ENCODE measurements at regions not wholly inside any gene's neighbourhood (a gene's known extent, or its start where the extent isn't known, plus 50 kb on each side); places are given as distances from the start of the nearest gene placed in this dataset.

DNA sequence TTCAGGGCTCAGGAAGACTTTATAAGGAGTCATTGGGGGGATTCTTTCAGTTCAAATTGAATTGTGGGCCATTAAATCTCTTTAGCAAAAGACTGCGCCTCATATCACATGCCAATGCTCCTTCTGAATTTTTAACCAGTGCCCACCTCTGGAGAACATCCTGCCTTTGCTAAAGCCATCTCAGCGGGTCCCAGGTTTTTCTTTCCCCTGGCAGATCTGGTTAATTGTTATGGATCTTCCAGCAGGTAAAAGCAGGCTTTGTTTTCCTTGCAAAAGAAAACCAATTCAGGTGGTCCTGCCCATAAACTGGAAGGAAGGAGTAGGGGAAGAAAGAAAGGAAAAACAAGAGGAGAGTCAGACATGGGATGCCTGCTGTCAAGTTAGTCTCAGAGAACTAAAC lies 298.2 kb downstream of the LRFN2 start:
- whole genome bisulfite sequencing, 2 donors = 88 to 93% methylated on average over 2 of the region's 2 CpGs
- TF ChIP-seq, protein P1, sequence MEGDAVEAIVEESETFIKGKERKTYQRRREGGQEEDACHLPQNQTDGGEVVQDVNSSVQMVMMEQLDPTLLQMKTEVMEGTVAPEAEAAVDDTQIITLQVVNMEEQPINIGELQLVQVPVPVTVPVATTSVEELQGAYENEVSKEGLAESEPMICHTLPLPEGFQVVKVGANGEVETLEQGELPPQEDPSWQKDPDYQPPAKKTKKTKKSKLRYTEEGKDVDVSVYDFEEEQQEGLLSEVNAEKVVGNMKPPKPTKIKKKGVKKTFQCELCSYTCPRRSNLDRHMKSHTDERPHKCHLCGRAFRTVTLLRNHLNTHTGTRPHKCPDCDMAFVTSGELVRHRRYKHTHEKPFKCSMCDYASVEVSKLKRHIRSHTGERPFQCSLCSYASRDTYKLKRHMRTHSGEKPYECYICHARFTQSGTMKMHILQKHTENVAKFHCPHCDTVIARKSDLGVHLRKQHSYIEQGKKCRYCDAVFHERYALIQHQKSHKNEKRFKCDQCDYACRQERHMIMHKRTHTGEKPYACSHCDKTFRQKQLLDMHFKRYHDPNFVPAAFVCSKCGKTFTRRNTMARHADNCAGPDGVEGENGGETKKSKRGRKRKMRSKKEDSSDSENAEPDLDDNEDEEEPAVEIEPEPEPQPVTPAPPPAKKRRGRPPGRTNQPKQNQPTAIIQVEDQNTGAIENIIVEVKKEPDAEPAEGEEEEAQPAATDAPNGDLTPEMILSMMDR (IDR thresholded peaks at IDR 0.05) = no peak
- TF ChIP-seq POLR2A (IDR thresholded peaks at IDR 0.05) = no peak
- DNase-seq (ENCODE audit: low spot score in 2 of 2) = no peak
- no peak overlapping the region for H3K4me3 ChIP-seq (ENCODE audit: low read depth, poor library complexity, severe bottlenecking)
- intact Hi-C loops (cut with DNase I; ENCODE audit: low total_unique reads) = no loop called here

DNA sequence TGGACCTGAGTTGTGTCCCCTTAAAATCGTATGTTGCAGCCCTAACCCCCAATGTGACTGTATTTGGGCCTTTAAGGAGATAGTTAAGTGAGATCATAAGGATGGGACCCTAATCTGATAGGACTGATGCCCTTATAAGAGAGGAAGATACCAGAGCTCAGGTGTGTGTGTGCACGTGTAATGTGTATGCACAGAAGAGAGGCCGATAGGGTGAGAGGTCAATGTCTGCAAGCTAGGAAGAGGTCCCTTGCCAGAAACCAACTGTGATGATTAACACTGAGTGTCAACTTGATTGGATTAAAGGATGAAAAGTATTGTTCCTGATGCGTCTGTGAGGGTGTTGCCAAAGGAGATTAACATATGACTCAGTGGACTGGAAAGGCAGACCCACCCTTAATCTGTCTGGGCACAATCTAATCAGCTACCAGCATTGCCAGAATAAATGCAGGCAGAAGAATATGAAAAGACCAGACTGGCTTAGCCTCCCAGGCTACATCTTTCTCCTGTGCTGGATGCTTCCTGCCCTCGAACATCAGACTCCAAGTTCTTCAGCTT lies 299.8 kb downstream of the LRFN2 start:
- intact Hi-C loops (cut with DNase I; ENCODE audit: low total_unique reads) = no loop called here
- no peak overlapping the region for H3K4me3 ChIP-seq (ENCODE audit: low read depth, poor library complexity, severe bottlenecking)
- WGBS, 2 donors = 46 to 51% methylated on average over 5 of the region's 5 CpGs
- no peak for TF ChIP-seq POLR2A (IDR thresholded peaks at IDR 0.05)
- TF ChIP-seq, protein P1 (IDR thresholded peaks at IDR 0.05) = no peak
- no peak for DNase-seq (ENCODE audit: low spot score in 2 of 2)

DNA sequence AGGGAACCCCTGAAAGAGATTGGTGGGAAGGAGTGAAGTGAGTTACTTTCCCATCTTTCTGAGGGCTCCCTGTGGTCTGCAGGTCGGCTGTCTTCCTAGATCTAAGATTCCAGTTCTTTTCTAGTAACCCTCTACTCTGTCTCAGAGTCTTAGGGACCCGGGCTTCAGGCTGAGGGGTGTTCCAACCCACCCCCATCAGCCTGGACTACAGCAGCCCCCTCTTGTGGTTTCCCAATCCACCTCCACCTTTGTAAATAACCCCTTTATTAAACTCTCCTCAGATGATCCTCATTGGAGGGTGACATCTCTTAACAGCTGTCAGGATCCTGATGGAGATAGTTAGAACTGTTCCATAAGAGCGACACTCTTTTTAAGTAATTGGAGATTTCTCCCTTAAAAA lies 300.4 kb downstream of the LRFN2 start:
- intact Hi-C loops (cut with DNase I; ENCODE audit: low total_unique reads) = no loop called here
- WGBS, 2 donors = 52 to 67% methylated on average over 3 of the region's 3 CpGs

DNA sequence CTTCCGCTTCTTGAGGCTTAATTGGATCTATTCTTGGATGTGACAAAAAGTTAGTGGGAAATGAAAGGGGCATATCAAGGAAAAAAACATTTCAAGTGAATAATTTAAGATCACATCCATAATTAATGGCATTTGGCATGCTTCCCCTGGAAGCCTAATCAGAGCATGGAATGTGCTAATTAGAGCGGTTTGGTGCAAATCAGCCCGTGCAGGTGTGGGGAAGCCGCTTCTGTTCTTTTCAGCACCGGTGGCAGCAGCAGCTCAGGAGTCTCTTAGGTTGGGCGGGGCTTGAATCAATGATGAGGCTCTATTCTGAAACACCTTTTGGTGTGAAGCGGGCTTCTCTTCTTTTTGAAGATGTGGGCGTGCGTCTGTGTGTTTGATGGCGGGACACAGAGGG lies 301.2 kb downstream of the LRFN2 start:
- no peak for DNase-seq (ENCODE audit: low spot score in 2 of 2)
- 7 to 18% methylated on average over 10 of the region's 10 CpGs for WGBS, 2 donors
- intact Hi-C loops (cut with DNase I; ENCODE audit: low total_unique reads) = no loop called here
- no peak for TF ChIP-seq POLR2A (IDR thresholded peaks at IDR 0.05)
- TF ChIP-seq, protein P1 (IDR thresholded peaks at IDR 0.05) = no peak
- H3K4me3 ChIP-seq (ENCODE audit: low read depth, poor library complexity, severe bottlenecking) = no peak overlapping the region

More for the DNA sequence above, 300.4 kb downstream of the LRFN2 start:
- TF ChIP-seq POLR2A (IDR thresholded peaks at IDR 0.05) = no peak
- TF ChIP-seq, protein P1 (IDR thresholded peaks at IDR 0.05) = no peak
- H3K4me3 ChIP-seq (ENCODE audit: low read depth, poor library complexity, severe bottlenecking) = no peak overlapping the region
- DNase-seq (ENCODE audit: low spot score in 2 of 2) = no peak

DNA sequence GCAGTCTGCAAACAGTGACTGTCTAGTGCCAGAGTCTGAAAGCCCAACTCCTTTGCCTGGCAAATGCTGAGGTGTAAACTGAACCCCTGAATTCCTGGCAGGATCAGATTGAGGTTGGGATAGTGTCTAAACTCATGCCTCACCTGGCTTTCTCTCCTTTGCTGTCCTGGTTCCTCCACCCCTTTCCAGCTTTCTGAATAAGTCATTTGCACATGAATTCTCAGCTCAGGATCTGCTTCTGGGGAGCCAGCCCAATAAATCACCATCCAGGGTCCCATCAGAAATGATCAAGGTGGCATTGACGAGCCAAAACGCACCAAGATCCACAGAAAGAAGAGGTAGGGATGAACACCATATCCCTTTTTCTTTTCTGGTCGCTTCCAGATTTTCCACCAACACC lies 301.6 kb downstream of the LRFN2 start:
- H3K4me3 ChIP-seq (ENCODE audit: low read depth, poor library complexity, severe bottlenecking) = no peak overlapping the region
- 41 to 54% methylated on average over 3 of the region's 3 CpGs for WGBS, 2 donors
- intact Hi-C loops (cut with DNase I; ENCODE audit: low total_unique reads) = no loop called here
- TF ChIP-seq, protein P1 (IDR thresholded peaks at IDR 0.05) = no peak
- no peak for TF ChIP-seq POLR2A (IDR thresholded peaks at IDR 0.05)
- DNase-seq (ENCODE audit: low spot score in 2 of 2) = no peak

DNA sequence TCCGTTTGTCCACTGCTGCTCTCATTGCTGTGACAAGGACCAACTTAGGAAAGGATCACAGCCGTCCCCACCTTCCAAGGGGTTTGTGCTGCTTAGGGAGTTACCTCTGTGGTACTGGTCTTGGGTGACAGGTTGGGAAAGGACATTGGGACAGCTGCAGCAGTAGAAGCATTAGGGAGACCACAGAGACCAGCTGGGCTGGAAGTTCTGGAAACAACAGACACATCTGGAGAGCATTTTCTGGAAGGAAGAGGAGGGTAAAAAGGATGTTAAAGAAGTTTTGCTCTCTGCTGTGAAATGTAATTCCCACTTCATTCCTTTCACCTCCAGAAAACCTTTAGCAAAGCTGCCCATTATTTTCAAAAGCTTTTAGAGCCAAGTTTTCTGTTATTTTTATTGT lies 304.2 kb downstream of the LRFN2 start:
- intact Hi-C loops (cut with DNase I; ENCODE audit: low total_unique reads) = no loop called here
- TF ChIP-seq, protein P1 (IDR thresholded peaks at IDR 0.05) = no peak
- TF ChIP-seq POLR2A (IDR thresholded peaks at IDR 0.05) = no peak
- WGBS, 2 donors = 70 to 91% methylated on average over 2 of the region's 2 CpGs
- H3K4me3 ChIP-seq (ENCODE audit: low read depth, poor library complexity, severe bottlenecking) = no peak overlapping the region
- DNase-seq (ENCODE audit: low spot score in 2 of 2) = no peak

Measured in lower leg skin (tissue), 4 donors.